ENCODE measurements at regions not wholly inside any gene's neighbourhood (a gene's known extent, or its start where the extent isn't known, plus 50 kb on each side); places are given as distances from the start of the nearest gene placed in this dataset.

- DNase-seq: no peak
- no peaks in the 10 kb centered on the region for H3K27me3 ChIP-seq (ENCODE audit: low read depth)
- H3K4me1 ChIP-seq: peaks cover 5% of the 10 kb centered on the region
- no peak for TF ChIP-seq CTCF (IDR thresholded peaks at IDR 0.05; ENCODE audit: borderline replicate concordance)
- intact Hi-C loops (cut with micrococcal nuclease): no loop called here
- no peaks in the 10 kb centered on the region for H3K36me3 ChIP-seq
- no peak overlapping the region for H3K27ac ChIP-seq (replicated peaks)
- H3K4me3 ChIP-seq: no peak overlapping the region
- peaks cover 3% of the 10 kb centered on the region for H3K9me3 ChIP-seq (replicated peaks)
These were observed 788.7 kb upstream of the DPPA4 start for GRCh38 chr3:110126065-110126464.

- DNase-seq: no peak
- intact Hi-C loops (cut with micrococcal nuclease): no loop called here
- Histone ChIP-seq H3K36me3 (no peaks in the 10 kb centered on the region), H3K27ac (replicated peaks) (no peak overlapping the region), H3K4me1 (no peaks in the 10 kb centered on the region), H3K9me3 (replicated peaks) (peaks cover 20% of the 10 kb centered on the region), H3K4me3 (no peak overlapping the region), H3K27me3 (ENCODE audit: low read depth) (no peaks in the 10 kb centered on the region)
- no peak for TF ChIP-seq CTCF (IDR thresholded peaks at IDR 0.05; ENCODE audit: borderline replicate concordance)
These were observed 796.6 kb upstream of the DPPA4 start for GRCh38 chr3:110133971-110134370.

- Histone ChIP-seq H3K4me1 (no peaks in the 10 kb centered on the region), H3K27me3 (ENCODE audit: low read depth) (no peaks in the 10 kb centered on the region), H3K36me3 (no peaks in the 10 kb centered on the region), H3K4me3 (no peak overlapping the region), H3K27ac (replicated peaks) (no peak overlapping the region), H3K9me3 (replicated peaks) (peaks cover 13% of the 10 kb centered on the region)
- intact Hi-C loops (cut with micrococcal nuclease): no loop called here
- no peak for TF ChIP-seq CTCF (IDR thresholded peaks at IDR 0.05; ENCODE audit: borderline replicate concordance)
- no peak for DNase-seq
These were observed 801.7 kb upstream of the DPPA4 start for GRCh38 chr3:110139048-110139447.

GRCh38 chr3:110139821-110140220 is 802.5 kb upstream of the DPPA4 start:
- no peak for TF ChIP-seq CTCF (IDR thresholded peaks at IDR 0.05; ENCODE audit: borderline replicate concordance)
- no peaks in the 10 kb centered on the region for H3K4me1 ChIP-seq
- intact Hi-C loops (cut with micrococcal nuclease): no loop called here
- H3K27ac ChIP-seq (replicated peaks): no peak overlapping the region
- DNase-seq: no peak
- H3K27me3 ChIP-seq (ENCODE audit: low read depth): no peaks in the 10 kb centered on the region
- no peaks in the 10 kb centered on the region for H3K36me3 ChIP-seq
- no peak overlapping the region for H3K4me3 ChIP-seq
- H3K9me3 ChIP-seq (replicated peaks): peaks cover 13% of the 10 kb centered on the region

GRCh38 chr3:110149763-110150162 is 812.4 kb upstream of the DPPA4 start:
- Histone ChIP-seq H3K9me3 (replicated peaks) (no peaks in the 10 kb centered on the region), H3K36me3 (no peaks in the 10 kb centered on the region), H3K4me1 (no peaks in the 10 kb centered on the region), H3K27ac (replicated peaks) (no peak overlapping the region), H3K4me3 (no peak overlapping the region), H3K27me3 (ENCODE audit: low read depth) (no peaks in the 10 kb centered on the region)
- DNase-seq: no peak
- intact Hi-C loops (cut with micrococcal nuclease): no loop called here
- no peak for TF ChIP-seq CTCF (IDR thresholded peaks at IDR 0.05; ENCODE audit: borderline replicate concordance)

GRCh38 chr3:110157221-110157620 is 819.9 kb upstream of the DPPA4 start:
- no peaks in the 10 kb centered on the region for H3K4me1 ChIP-seq
- intact Hi-C loops (cut with micrococcal nuclease): no loop called here
- DNase-seq: no peak
- H3K4me3 ChIP-seq: no peak overlapping the region
- H3K27me3 ChIP-seq (ENCODE audit: low read depth): no peaks in the 10 kb centered on the region
- H3K36me3 ChIP-seq: no peaks in the 10 kb centered on the region
- TF ChIP-seq CTCF (IDR thresholded peaks at IDR 0.05; ENCODE audit: borderline replicate concordance): no peak
- H3K27ac ChIP-seq (replicated peaks): no peak overlapping the region
- H3K9me3 ChIP-seq (replicated peaks): no peaks in the 10 kb centered on the region
